H1 (cell line): ENCODE measurements at regions not wholly inside any gene's neighbourhood (a gene's known extent, or its start where the extent isn't known, plus 50 kb on each side); places are given as distances from the start of the nearest gene placed in this dataset.

Experiments used
- CTCF ChIA-PET: fragments of 300-600 bp; sonication (Branson Sonifier 250); formaldehyde crosslinking; loops from one replicate; lab custom pipeline; 2021; ENCODE audit not compliant: partially characterized antibody; lab: Charles Lee
- POLR2A ChIA-PET: fragments of 300-600 bp; sonication (Branson Sonifier 250); formaldehyde crosslinking; loops from one replicate; lab custom pipeline; 2021; ENCODE audit warnings: inconsistent platforms; ENCODE audit not compliant: partially characterized antibody; lab: Charles Lee
- DNase-seq, 2 experiments: peaks; one replicate each; pipeline versions ENCODE4 v3.0.0 to v3.0.0-alpha.2; 2010 to 2022; ENCODE audit warnings: low spot score in 2 of 2, low read depth in 1 of 2, mixed read lengths in 1 of 2
- FAIRE-seq: peaks from 2 replicates; lab custom pipeline; 2011; peaks lifted over from hg19 to GRCh38; lab: Jason Lieb, UNC
- H2AFZ ChIP-seq: 2 replicates; pipeline ENCODE4 v1.8.1; 2012; ENCODE audit warnings: low read length, inconsistent platforms
- H2AK5ac ChIP-seq: 2 replicates; pipeline ENCODE4 v1.6.1; 2013; ENCODE audit warnings: low read depth, low read length
- H2BK120ac ChIP-seq: replicated peaks from 2 replicates; pipeline ENCODE3; 2013; ENCODE audit warnings: low read depth, low read length, inconsistent platforms
- H2BK12ac ChIP-seq: 2 replicates; pipeline ENCODE4 v1.6.1; 2013; ENCODE audit warnings: low read depth, low read length
- H2BK15ac ChIP-seq: 2 replicates; pipeline ENCODE4 v1.6.1; 2013; ENCODE audit warnings: low read length
- H2BK20ac ChIP-seq: 2 replicates; pipeline ENCODE4 v1.6.1; 2013; ENCODE audit warnings: low read length
- H2BK5ac ChIP-seq: 2 replicates; pipeline ENCODE4 v1.6.1; 2013; ENCODE audit warnings: low read depth, low read length
- H3K14ac ChIP-seq: 2 replicates; pipeline ENCODE4 v1.6.1; 2013; ENCODE audit warnings: inconsistent platforms; ENCODE audit not compliant: insufficient read length
- H3K18ac ChIP-seq: 2 replicates; pipeline ENCODE4 v1.6.1; 2013; ENCODE audit warnings: low read length; ENCODE audit errors: extremely low read depth
- H3K23ac ChIP-seq: 2 replicates; pipeline ENCODE4 v1.6.1; 2013; ENCODE audit warnings: inconsistent platforms; ENCODE audit not compliant: insufficient read length
- H3K23me2 ChIP-seq: 2 replicates; pipeline ENCODE4 v1.6.1; 2013; ENCODE audit warnings: low read depth, low read length
- H3K27ac ChIP-seq: 2 replicates; pipeline ENCODE4 v1.6.1; 2011; ENCODE audit warnings: low read depth, low read length, inconsistent platforms
- H3K27me3 ChIP-seq, 4 experiments: replicated peaks in 1 of 4; 1 replicate in 1 of 4; 2 replicates in 3 of 4; pipeline versions ENCODE4 v1.6.1 to v1.8.1; 2011 to 2013; ENCODE audit warnings: low read length in 3 of 4, mild to moderate bottlenecking in 3 of 4, inconsistent platforms in 2 of 4, mixed read lengths in 2 of 4, moderate library complexity in 1 of 4; ENCODE audit not compliant: control insufficient read depth in 3 of 4, insufficient read depth in 3 of 4; ENCODE audit errors: extremely low read depth in 1 of 4
- H3K36me3 ChIP-seq, 4 experiments: 2 replicates each; pipeline versions ENCODE4 v1.6.1 to v1.8.1; 2011 to 2013; ENCODE audit warnings: mild to moderate bottlenecking in 4 of 4, low read length in 3 of 4, moderate library complexity in 2 of 4, control low read depth in 1 of 4, inconsistent platforms in 1 of 4; ENCODE audit not compliant: insufficient read depth in 4 of 4, control insufficient read depth in 2 of 4
- H3K4ac ChIP-seq: replicated peaks from 2 replicates; pipeline ENCODE3; 2013; ENCODE audit warnings: low read length, low read depth, mixed read lengths, inconsistent platforms; ENCODE audit not compliant: insufficient read length
- H3K4me1 ChIP-seq, 4 experiments: replicated peaks in 1 of 4; 1 replicate in 1 of 4; 2 replicates in 3 of 4; pipeline versions ENCODE4 v1.6.1 to v1.8.1; 2011 to 2013; ENCODE audit warnings: low read length in 3 of 4, inconsistent platforms in 2 of 4, mixed read lengths in 1 of 4; ENCODE audit not compliant: insufficient read depth in 4 of 4, control insufficient read depth in 3 of 4
- H3K4me2 ChIP-seq, 2 experiments: 2 replicates each; pipeline versions ENCODE4 v1.6.1 to v1.8.1; 2011 to 2013; ENCODE audit warnings: low read depth in 2 of 2, low read length in 2 of 2, control low read depth in 1 of 2, inconsistent platforms in 1 of 2, mild to moderate bottlenecking in 1 of 2; ENCODE audit not compliant: insufficient read depth in 1 of 2
- H3K4me3 ChIP-seq, 4 experiments: fragments of 200-600, 300-600 bp in 1 of 4; sonication (generic), shearing (Covaris generic), sonication (Bioruptor Twin) in 1 of 4; 2 replicates each; pipeline versions ENCODE4 v1.5.1 to v1.8.1; 2011 to 2016; ENCODE audit warnings: low read length in 4 of 4, low read depth in 3 of 4, control low read depth in 2 of 4, inconsistent platforms in 2 of 4, mild to moderate bottlenecking in 2 of 4, mixed read lengths in 1 of 4, moderate library complexity in 1 of 4; ENCODE audit not compliant: insufficient read depth in 2 of 4; ENCODE audit errors: extremely low read depth in 1 of 4
- H3K56ac ChIP-seq: replicated peaks from 2 replicates; pipeline ENCODE3; 2013; ENCODE audit warnings: low read depth, mild to moderate bottlenecking, mixed read lengths, low read length, inconsistent platforms; ENCODE audit not compliant: insufficient read length
- H3K79me1 ChIP-seq: 2 replicates; pipeline ENCODE4 v1.6.1; 2013; ENCODE audit warnings: low read depth, low read length, control low read depth
- H3K79me2 ChIP-seq, 2 experiments: 2 replicates each; pipeline versions ENCODE4 v1.6.1 to v1.8.1; 2012 to 2013; ENCODE audit warnings: low read length in 2 of 2, mild to moderate bottlenecking in 2 of 2, inconsistent platforms in 1 of 2; ENCODE audit not compliant: insufficient read depth in 2 of 2, control insufficient read depth in 1 of 2
- H3K9ac ChIP-seq, 4 experiments: replicated peaks in 1 of 4; 1 replicate in 1 of 4; 2 replicates in 3 of 4; pipeline versions ENCODE4 v1.6.1 to v1.8.1; 2011 to 2013; ENCODE audit warnings: low read depth in 3 of 4, low read length in 3 of 4, control low read depth in 2 of 4, mild to moderate bottlenecking in 2 of 4, moderate library complexity in 2 of 4, inconsistent platforms in 1 of 4; ENCODE audit errors: extremely low read depth in 1 of 4
- H3K9me3 ChIP-seq, 2 experiments: 2 replicates each; pipeline versions ENCODE4 v1.6.1 to v1.8.1; 2012 to 2013; ENCODE audit warnings: mild to moderate bottlenecking in 2 of 2, moderate library complexity in 2 of 2, control low read depth in 1 of 2, inconsistent platforms in 1 of 2, low read depth in 1 of 2, low read length in 1 of 2, mixed read lengths in 1 of 2; ENCODE audit not compliant: insufficient read depth in 2 of 2
- H4K20me1 ChIP-seq, 2 experiments: replicated peaks in 1 of 2; 2 replicates each; pipeline versions ENCODE3 to v1.8.1; 2011 to 2013; ENCODE audit warnings: inconsistent platforms in 2 of 2, low read length in 2 of 2, mild to moderate bottlenecking in 1 of 2; ENCODE audit not compliant: insufficient read depth in 2 of 2, control insufficient read depth in 1 of 2
- H4K5ac ChIP-seq: 2 replicates; pipeline ENCODE4 v1.6.1; 2013; ENCODE audit warnings: low read length, low read depth, mixed read lengths, inconsistent platforms; ENCODE audit not compliant: insufficient read length
- H4K8ac ChIP-seq: 2 replicates; pipeline ENCODE4 v1.8.0; 2013; ENCODE audit warnings: mild to moderate bottlenecking, moderate library complexity, low read length, inconsistent platforms; ENCODE audit not compliant: insufficient read depth; ENCODE audit errors: extremely low read depth
- H4K91ac ChIP-seq: replicated peaks from 2 replicates; pipeline ENCODE3; 2013; ENCODE audit warnings: low read length, mixed read lengths, inconsistent platforms; ENCODE audit not compliant: insufficient read length
- BACH1 ChIP-seq: IDR thresholded peaks from 2 replicates; pipeline ENCODE4 v1.6.1; 2012; ENCODE audit warnings: low read length, improper control_type of control experiment
- GTF2F1 ChIP-seq: IDR thresholded peaks from 2 replicates; pipeline ENCODE4 v1.6.1; 2012; ENCODE audit warnings: low read depth, low read length, improper control_type of control experiment, borderline replicate concordance
- WGBS, 2 experiments: shearing (Covaris generic) in 1 of 2; methylation state at CpG; one replicate each; pipeline versions ENCODE4 v1.1.6 to v1.1.7; 2013 to 2015; ENCODE audit warnings: low lambda C conversion rate in 2 of 2, mixed read lengths in 2 of 2, inconsistent platforms in 1 of 2, low coverage in 1 of 2, missing lambda C conversion rate in 1 of 2; ENCODE audit not compliant: insufficient replicate concordance in 2 of 2, insufficient coverage in 1 of 2, insufficient read length in 1 of 2; ENCODE audit errors: extremely low coverage in 1 of 2, missing lambda C conversion rate in 1 of 2; 5-methylcytosine and 5-hydroxymethylcytosine counted together

GRCh38 chr7:79531905-79532664 is 78.6 kb upstream of the MAGI2 start:
- Histone ChIP-seq H2BK20ac (no peak overlapping the region), H3K4me3 (no peak overlapping the region)
- CTCF ChIA-PET, result no interaction called here

More at GRCh38 chr7:79531905-79532664, 78.6 kb upstream of the MAGI2 start:
- FAIRE-seq, result no peak
- Histone ChIP-seq H2BK5ac (no peak overlapping the region), H3K27ac (no peak overlapping the region), H3K27me3 (no peaks in the 10 kb centered on the region), H3K56ac (no peak overlapping the region), H3K79me2 (no peaks in the 10 kb centered on the region), H2AFZ (peak overlapping the region; percentile 32; the same call in 1 of the 2 replicates), H2BK120ac (no peak overlapping the region), H3K4ac (no peak overlapping the region), H3K79me1 (no peaks in the 10 kb centered on the region), H4K20me1 (no peaks in the 10 kb centered on the region), H4K5ac (no peak overlapping the region), H3K18ac (no peak overlapping the region), H3K14ac (no peak overlapping the region)
- no peak for TF ChIP-seq GTF2F1
- no peak for TF ChIP-seq BACH1
- TF ChIP-seq, all 59 proteins: peak for 0
- H3K4me2 ChIP-seq, result no peak overlapping the region
- H2BK15ac ChIP-seq, result no peak overlapping the region
- no peaks in the 10 kb centered on the region for H3K36me3 ChIP-seq
- no peak overlapping the region for H4K8ac ChIP-seq
- H3K9ac ChIP-seq, result no peak overlapping the region
- no peak overlapping the region for H4K91ac ChIP-seq
- WGBS, 2 experiments, result 94% methylated on average over 4 of the region's 4 CpGs; no CpG with 5 or more reads in 1 of the 2 experiments
- no peak overlapping the region for H3K23ac ChIP-seq
- peaks cover 0 to 3% (median 0%) of the 10 kb centered on the region in 4 experiments; a peak in 3 of 7 replicates for H3K4me1 ChIP-seq
- no peaks in the 10 kb centered on the region for H3K23me2 ChIP-seq
- H2BK12ac ChIP-seq, result no peak overlapping the region
- DNase-seq, result no peak
- no peaks in the 10 kb centered on the region for H3K9me3 ChIP-seq
- H2AK5ac ChIP-seq, result no peak overlapping the region
- POLR2A ChIA-PET, result no interaction called here
